ENCODE measurements at regions not wholly inside any gene's neighbourhood (a gene's known extent, or its start where the extent isn't known, plus 50 kb on each side); places are given as distances from the start of the nearest gene placed in this dataset.

DNA sequence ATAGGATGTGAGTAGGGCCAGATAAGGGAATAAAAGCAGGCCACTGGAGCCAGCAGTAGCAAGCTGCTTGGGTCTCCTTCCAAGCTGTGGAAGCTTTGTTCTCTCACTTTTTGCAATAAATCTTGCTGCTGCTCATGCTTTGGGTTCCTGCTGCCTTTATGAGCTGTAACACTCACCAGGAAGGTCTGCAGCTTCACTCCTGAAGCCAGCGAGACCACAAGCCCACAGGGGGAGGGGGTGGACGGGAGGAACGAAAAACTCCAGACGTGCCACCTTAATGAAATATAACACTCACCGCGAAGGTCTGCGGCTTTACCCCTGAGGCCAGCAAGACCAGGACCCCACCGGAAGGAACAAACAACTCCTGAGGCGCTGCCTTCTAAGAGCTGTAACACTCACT, 1324.4 kb upstream of the EYS start:
- TF ChIP-seq NR2C2 (IDR thresholded peaks at IDR 0.05; ENCODE audit: borderline replicate concordance, control insufficient read depth, insufficient read length, low read depth) (no peak), EGR1 (IDR thresholded peaks at IDR 0.05; ENCODE audit: borderline replicate concordance in 1 of 2, low read depth in 2 of 2, low read length in 2 of 2) (no peak), SMC3 (IDR thresholded peaks at IDR 0.05; ENCODE audit: borderline replicate concordance, low read length) (no peak), CREM (IDR thresholded peaks at IDR 0.05; ENCODE audit: low read depth) (no peak), CBFB (IDR thresholded peaks at IDR 0.05; ENCODE audit: low read depth) (no peak), POLR2AphosphoS2 (IDR thresholded peaks at IDR 0.05; ENCODE audit: low read depth, low read length) (no peak), FOXM1 (IDR thresholded peaks at IDR 0.05; ENCODE audit: low read depth, low read length) (no peak), POLR2AphosphoS5 (IDR thresholded peaks at IDR 0.05; ENCODE audit: low read length) (no peak)
- TF ChIP-seq, protein P1, sequence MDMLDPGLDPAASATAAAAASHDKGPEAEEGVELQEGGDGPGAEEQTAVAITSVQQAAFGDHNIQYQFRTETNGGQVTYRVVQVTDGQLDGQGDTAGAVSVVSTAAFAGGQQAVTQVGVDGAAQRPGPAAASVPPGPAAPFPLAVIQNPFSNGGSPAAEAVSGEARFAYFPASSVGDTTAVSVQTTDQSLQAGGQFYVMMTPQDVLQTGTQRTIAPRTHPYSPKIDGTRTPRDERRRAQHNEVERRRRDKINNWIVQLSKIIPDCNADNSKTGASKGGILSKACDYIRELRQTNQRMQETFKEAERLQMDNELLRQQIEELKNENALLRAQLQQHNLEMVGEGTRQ (IDR thresholded peaks at IDR 0.05; ENCODE audit: borderline replicate concordance, low read depth, low read length): no peak
- TF ChIP-seq, protein P2, sequence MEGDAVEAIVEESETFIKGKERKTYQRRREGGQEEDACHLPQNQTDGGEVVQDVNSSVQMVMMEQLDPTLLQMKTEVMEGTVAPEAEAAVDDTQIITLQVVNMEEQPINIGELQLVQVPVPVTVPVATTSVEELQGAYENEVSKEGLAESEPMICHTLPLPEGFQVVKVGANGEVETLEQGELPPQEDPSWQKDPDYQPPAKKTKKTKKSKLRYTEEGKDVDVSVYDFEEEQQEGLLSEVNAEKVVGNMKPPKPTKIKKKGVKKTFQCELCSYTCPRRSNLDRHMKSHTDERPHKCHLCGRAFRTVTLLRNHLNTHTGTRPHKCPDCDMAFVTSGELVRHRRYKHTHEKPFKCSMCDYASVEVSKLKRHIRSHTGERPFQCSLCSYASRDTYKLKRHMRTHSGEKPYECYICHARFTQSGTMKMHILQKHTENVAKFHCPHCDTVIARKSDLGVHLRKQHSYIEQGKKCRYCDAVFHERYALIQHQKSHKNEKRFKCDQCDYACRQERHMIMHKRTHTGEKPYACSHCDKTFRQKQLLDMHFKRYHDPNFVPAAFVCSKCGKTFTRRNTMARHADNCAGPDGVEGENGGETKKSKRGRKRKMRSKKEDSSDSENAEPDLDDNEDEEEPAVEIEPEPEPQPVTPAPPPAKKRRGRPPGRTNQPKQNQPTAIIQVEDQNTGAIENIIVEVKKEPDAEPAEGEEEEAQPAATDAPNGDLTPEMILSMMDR (IDR thresholded peaks at IDR 0.05 in 2 of 3, conservative IDR thresholded peaks at IDR 0.05 in 1 of 3; ENCODE audit: control insufficient read depth in 2 of 3, extremely low read depth in 1 of 3, insufficient read depth in 1 of 3, low read depth in 3 of 3, low read length in 3 of 3): no peak
- TF ChIP-seq, protein P3, sequence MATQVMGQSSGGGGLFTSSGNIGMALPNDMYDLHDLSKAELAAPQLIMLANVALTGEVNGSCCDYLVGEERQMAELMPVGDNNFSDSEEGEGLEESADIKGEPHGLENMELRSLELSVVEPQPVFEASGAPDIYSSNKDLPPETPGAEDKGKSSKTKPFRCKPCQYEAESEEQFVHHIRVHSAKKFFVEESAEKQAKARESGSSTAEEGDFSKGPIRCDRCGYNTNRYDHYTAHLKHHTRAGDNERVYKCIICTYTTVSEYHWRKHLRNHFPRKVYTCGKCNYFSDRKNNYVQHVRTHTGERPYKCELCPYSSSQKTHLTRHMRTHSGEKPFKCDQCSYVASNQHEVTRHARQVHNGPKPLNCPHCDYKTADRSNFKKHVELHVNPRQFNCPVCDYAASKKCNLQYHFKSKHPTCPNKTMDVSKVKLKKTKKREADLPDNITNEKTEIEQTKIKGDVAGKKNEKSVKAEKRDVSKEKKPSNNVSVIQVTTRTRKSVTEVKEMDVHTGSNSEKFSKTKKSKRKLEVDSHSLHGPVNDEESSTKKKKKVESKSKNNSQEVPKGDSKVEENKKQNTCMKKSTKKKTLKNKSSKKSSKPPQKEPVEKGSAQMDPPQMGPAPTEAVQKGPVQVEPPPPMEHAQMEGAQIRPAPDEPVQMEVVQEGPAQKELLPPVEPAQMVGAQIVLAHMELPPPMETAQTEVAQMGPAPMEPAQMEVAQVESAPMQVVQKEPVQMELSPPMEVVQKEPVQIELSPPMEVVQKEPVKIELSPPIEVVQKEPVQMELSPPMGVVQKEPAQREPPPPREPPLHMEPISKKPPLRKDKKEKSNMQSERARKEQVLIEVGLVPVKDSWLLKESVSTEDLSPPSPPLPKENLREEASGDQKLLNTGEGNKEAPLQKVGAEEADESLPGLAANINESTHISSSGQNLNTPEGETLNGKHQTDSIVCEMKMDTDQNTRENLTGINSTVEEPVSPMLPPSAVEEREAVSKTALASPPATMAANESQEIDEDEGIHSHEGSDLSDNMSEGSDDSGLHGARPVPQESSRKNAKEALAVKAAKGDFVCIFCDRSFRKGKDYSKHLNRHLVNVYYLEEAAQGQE (IDR thresholded peaks at IDR 0.05; ENCODE audit: low read depth, low read length): no peak
